ENCODE measurements at regions not wholly inside any gene's neighbourhood (a gene's known extent, or its start where the extent isn't known, plus 50 kb on each side); places are given as distances from the start of the nearest gene placed in this dataset.

DNA sequence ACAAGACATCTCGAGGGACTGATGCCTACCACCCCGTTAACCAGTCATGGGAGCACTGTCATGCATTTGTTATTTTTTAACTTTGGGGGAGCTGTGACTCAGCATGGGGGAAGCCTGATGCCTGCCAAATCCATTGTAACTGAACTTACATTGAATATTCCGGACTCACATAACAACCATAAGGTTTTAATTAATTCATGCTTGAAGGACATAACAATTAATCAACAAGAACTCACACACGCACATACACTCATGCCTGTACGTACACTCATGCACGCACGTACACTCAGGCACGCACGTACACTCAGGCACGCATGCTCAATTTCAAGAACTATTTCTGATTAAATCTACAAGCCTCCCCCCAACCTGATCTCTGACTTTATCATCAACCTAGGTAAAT is 1639.1 kb downstream of the SUCLG1 start:
- no peaks in the 10 kb centered on the region for H3K36me3 Mint-ChIP-seq

DNA sequence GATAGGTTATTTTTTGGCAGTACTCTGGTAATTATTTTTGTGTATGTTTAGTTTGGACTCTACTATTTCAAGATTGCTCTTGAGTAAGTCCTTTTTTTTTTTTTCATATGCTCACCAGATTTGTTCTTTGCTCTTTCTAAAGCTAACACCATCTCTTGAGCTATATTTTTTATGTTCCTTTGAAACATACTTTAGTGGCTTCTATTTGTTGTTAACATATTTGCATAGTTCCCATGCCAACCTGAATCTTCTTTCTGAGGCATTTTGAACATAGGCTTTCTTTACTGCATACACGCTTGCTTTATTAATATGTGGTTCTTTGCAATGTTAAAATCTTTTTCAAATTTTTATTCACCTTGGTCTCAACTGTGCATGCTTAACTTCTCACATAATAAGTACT is 1644.9 kb downstream of the SUCLG1 start:
- no peak overlapping the region for H3K4me3 Mint-ChIP-seq
- H3K36me3 Mint-ChIP-seq = no peaks in the 10 kb centered on the region
- no peak overlapping the region for H3K27ac Mint-ChIP-seq
- H3K4me1 Mint-ChIP-seq = no peaks in the 10 kb centered on the region
- no peaks in the 10 kb centered on the region for H3K27me3 Mint-ChIP-seq
- H3K9me3 Mint-ChIP-seq = peaks cover 0 to 2% (median 2%) of the 10 kb centered on the region in 3 donors

More for the DNA sequence above, 1639.1 kb downstream of the SUCLG1 start:
- Mint-ChIP-seq H3K27me3 (no peaks in the 10 kb centered on the region), H3K27ac (no peak overlapping the region), H3K9me3 (peaks cover 0 to 4% (median 3%) of the 10 kb centered on the region in 3 donors), H3K4me1 (no peaks in the 10 kb centered on the region), H3K4me3 (no peak overlapping the region)

DNA sequence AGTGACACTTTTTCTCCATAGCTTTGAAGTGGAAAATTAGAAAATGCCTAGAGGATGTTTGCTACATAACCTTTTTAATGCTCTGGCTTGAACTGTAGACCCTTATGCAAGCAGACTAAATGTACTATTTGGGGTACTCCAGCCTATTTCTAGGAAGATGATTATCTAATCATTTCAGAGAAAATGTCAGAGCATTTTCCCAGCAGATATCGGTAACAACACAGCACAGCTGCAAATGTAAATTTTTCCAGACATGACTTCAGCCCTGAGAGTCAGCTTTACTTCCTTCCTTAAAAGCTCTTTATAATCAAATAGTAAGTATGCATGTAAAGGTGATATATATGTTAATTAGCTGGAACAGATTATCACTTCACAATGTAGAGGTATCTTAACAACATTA is 1647.1 kb downstream of the SUCLG1 start:
- no peak overlapping the region for H3K4me3 Mint-ChIP-seq
- H3K36me3 Mint-ChIP-seq = no peaks in the 10 kb centered on the region
- H3K27me3 Mint-ChIP-seq = no peaks in the 10 kb centered on the region
- no peak overlapping the region for H3K27ac Mint-ChIP-seq
- no peaks in the 10 kb centered on the region for H3K4me1 Mint-ChIP-seq
- H3K9me3 Mint-ChIP-seq = peaks cover 0 to 6% (median 2%) of the 10 kb centered on the region in 3 donors

DNA sequence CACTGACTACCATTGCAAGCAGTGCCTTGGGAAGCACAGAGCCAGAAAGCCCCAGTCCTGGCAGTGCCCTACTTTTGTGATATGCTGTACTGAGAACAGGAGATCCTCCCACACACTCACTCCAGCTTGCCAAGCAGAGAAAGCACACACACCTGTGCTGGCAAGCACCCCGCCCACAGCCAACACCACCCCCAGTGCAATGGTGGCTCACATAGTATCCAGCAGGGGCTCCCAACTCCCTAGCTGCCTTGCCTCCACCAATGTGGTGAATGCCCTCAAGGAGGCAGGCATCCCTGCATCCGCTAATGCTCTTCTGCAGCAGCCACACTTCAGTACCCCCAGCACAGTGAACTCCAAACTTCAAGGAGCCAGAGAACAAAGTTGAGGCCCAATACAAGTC is 1655.8 kb downstream of the SUCLG1 start:
- no peaks in the 10 kb centered on the region for H3K36me3 Mint-ChIP-seq
- H3K9me3 Mint-ChIP-seq = peaks cover 7 to 21% (median 12%) of the 10 kb centered on the region in 3 donors
- H3K4me1 Mint-ChIP-seq = no peaks in the 10 kb centered on the region
- no peak overlapping the region for H3K4me3 Mint-ChIP-seq
- H3K27ac Mint-ChIP-seq = no peak overlapping the region
- no peaks in the 10 kb centered on the region for H3K27me3 Mint-ChIP-seq

DNA sequence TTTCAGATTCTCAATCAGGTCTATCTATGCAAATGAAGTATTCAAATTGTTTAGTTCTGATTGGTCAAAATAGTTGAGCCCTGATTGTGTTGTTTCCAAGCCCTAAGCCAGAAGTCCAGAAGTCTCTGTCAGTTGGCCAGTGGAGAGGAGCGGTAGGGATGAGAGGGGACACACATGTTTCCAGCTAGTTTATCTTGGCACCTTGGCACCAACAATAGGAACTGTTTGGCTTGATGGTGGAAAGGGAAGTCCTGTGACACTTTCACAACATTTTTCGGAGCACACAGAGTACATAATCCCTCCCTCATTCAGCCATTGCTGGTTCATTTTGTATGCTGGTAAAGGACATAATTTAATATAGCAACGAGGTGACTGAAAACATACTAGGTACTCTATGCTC is 1661.6 kb downstream of the SUCLG1 start:
- Mint-ChIP-seq H3K9me3 (peaks cover 3 to 7% (median 5%) of the 10 kb centered on the region in 3 donors), H3K36me3 (no peaks in the 10 kb centered on the region), H3K27me3 (no peaks in the 10 kb centered on the region), H3K4me3 (no peak overlapping the region), H3K4me1 (no peaks in the 10 kb centered on the region), H3K27ac (no peak overlapping the region)

DNA sequence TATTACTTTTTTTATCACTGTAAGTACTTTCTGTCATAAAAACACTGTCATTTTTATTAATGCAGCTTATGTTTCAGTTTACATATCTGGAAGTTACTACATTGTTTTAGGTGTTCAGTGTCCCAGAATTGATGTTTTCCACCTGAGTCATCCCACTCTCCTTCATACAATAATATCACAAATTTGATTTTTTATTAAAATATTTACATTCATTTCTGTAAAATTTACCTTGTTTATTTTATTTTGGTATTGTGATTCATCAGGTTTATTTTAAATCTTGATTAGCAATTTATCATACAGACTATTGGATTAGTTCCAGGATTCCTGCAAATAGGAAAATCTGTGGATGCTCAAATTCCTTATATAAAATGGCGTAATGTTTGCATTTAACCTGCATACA is 1662.9 kb downstream of the SUCLG1 start:
- H3K4me1 Mint-ChIP-seq = no peaks in the 10 kb centered on the region
- H3K4me3 Mint-ChIP-seq = no peak overlapping the region
- peaks cover 0 to 7% (median 3%) of the 10 kb centered on the region in 3 donors for H3K9me3 Mint-ChIP-seq

DNA sequence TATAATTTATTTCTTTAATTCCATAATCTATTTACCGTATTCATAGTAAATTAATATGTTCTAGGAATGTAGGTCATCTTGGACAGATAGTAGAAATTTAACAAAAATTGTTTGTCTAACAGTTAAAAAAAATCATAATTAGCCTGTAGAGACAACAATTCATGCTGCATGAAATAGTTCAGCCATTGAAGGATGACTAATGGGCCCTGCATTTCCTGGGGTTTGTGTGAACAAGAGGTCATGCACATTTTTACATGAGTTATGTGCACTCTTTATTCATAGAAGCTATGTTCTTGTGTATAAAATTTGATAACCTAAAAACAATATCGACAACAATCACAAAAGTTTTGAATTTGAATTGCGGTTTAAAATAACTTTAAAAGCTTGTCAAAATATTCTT is 1663.6 kb downstream of the SUCLG1 start:
- Mint-ChIP-seq H3K27me3 (no peaks in the 10 kb centered on the region), H3K27ac (no peak overlapping the region), H3K4me1 (no peaks in the 10 kb centered on the region), H3K9me3 (peaks cover 0 to 7% (median 0%) of the 10 kb centered on the region in 3 donors), H3K36me3 (no peaks in the 10 kb centered on the region), H3K4me3 (no peak overlapping the region)

More for the DNA sequence above, 1662.9 kb downstream of the SUCLG1 start:
- Mint-ChIP-seq H3K36me3 (no peaks in the 10 kb centered on the region), H3K27ac (no peak overlapping the region), H3K27me3 (no peaks in the 10 kb centered on the region)

GRCh38 chr2:82793711-82794435 is 1665.2 kb downstream of the SUCLG1 start:
- H3K36me3 Mint-ChIP-seq = no peaks in the 10 kb centered on the region

DNA sequence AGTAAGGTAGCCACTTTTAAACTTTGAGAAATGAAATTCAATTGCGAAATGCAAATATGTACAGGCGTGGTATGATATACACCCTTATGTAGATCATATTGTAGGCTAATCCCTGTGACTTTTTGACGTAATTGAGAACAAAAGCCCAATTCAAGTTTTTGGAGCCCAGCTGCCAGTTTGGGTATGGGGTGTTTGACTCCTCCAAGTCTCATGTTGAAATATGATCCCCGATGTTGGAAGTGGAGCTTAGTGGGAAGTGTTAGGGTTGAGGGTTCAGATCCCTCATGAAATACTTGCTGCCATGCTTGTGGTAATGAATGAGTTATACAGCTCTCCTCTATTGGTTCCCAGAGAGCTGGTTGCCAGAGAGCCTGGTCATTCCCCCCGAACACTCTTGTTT is 1666.8 kb downstream of the SUCLG1 start:
- no peaks in the 10 kb centered on the region for H3K36me3 Mint-ChIP-seq
- peaks cover 0 to 10% (median 2%) of the 10 kb centered on the region in 3 donors for H3K9me3 Mint-ChIP-seq
- H3K4me3 Mint-ChIP-seq = no peak overlapping the region
- no peaks in the 10 kb centered on the region for H3K4me1 Mint-ChIP-seq
- H3K27ac Mint-ChIP-seq = no peak overlapping the region
- no peaks in the 10 kb centered on the region for H3K27me3 Mint-ChIP-seq

More at GRCh38 chr2:82793711-82794435, 1665.2 kb downstream of the SUCLG1 start:
- H3K4me3 Mint-ChIP-seq = no peak overlapping the region
- no peaks in the 10 kb centered on the region for H3K27me3 Mint-ChIP-seq
- H3K27ac Mint-ChIP-seq = no peak overlapping the region
- no peaks in the 10 kb centered on the region for H3K4me1 Mint-ChIP-seq
- peaks cover 0 to 6% (median 0%) of the 10 kb centered on the region in 3 donors for H3K9me3 Mint-ChIP-seq

DNA sequence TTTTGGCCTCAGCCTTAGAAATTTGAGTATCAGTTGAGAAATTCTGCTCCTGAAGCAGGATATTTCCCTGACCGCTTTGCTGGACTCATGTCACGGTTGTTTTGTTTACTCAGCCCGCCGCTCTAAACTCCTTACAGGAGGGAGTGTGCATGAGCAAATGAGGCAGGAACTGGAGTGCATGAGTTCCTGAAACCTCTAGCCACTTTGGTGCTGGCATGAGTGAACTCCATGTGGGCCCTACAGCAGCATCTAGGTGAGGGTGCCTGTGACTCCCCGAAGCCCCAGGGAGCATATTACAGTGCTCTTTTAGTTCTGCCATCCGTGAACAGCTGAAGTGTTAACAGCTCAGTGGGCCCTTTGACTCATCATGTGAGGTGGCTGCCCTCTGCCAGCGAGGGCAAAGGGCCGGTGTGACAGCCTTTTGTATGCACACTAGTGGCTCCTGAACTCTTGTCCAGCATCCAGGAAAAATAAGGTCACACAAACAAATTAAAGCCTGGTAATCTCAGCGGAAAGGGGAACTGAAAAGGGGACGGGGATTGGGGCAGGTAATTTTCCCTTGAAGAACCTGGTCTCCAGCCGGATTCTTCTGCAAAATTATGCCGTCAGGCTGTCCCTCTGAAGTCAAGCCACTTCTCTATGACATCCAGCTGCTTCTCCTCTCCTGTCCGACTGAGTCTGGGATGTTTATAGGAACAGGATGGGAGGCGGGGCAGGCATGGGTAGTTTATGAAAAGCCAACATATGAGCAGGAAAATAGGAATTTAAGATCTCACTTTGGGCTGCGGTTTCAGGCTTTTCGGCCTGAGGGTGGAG is 1668.7 kb downstream of the SUCLG1 start:
- no peak overlapping the region for H3K27ac Mint-ChIP-seq
- H3K36me3 Mint-ChIP-seq = no peaks in the 10 kb centered on the region
- H3K4me3 Mint-ChIP-seq = peak overlapping the region in 1 of 4 donors; percentile 32
- H3K9me3 Mint-ChIP-seq = peaks cover 2 to 6% (median 2%) of the 10 kb centered on the region in 3 donors
- H3K27me3 Mint-ChIP-seq = no peaks in the 10 kb centered on the region
- no peaks in the 10 kb centered on the region for H3K4me1 Mint-ChIP-seq

DNA sequence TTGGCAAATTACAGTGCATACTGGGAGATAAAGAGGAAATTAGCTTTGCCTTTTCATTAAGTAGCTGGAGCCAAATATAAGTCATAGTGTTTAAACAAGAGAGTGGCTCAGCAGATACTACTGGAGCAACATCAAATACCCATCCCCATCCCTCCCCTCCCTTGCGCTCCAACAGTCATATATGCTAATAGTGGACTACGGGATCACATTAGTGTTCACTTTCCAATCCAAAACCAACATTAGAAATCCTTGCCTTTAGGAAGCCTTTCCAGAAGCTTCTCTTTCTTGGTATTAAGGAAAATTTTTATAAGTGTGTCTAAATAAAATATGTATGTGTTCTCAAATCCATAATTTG is 1669.3 kb downstream of the SUCLG1 start:
- Mint-ChIP-seq H3K4me3 (no peak overlapping the region), H3K36me3 (no peaks in the 10 kb centered on the region), H3K4me1 (no peaks in the 10 kb centered on the region), H3K27me3 (no peaks in the 10 kb centered on the region), H3K9me3 (peaks cover 2 to 6% (median 2%) of the 10 kb centered on the region in 3 donors), H3K27ac (no peak overlapping the region)

- Mint-ChIP-seq H3K27me3 (no peaks in the 10 kb centered on the region), H3K4me3 (no peak overlapping the region), H3K9me3 (peaks cover 2 to 10% (median 4%) of the 10 kb centered on the region in 3 donors), H3K27ac (no peak overlapping the region), H3K36me3 (no peaks in the 10 kb centered on the region), H3K4me1 (no peaks in the 10 kb centered on the region)
Observed at GRCh38 chr2:82781176-82781915, 1677.7 kb downstream of the SUCLG1 start.

DNA sequence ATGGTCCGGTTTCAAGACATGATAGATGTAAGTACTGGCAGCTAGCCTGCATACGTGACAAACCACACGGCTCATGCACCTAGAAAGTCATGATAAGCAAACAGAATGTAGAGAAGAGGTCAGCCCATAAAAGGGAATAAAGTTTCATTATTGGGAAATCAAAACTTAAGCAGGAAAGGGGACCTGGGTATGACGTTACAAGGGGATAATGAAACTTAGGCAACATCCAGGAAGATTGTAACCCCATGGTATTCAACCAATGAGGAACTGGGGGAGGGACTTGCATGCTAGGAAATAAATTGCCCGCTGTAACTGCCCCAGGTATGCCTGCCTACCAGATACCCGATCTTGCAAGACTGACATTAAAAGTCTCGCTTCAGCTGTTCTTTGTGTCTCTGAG is 1679.0 kb downstream of the SUCLG1 start:
- no peaks in the 10 kb centered on the region for H3K27me3 Mint-ChIP-seq
- H3K4me1 Mint-ChIP-seq = no peaks in the 10 kb centered on the region
- peaks cover 4 to 10% (median 6%) of the 10 kb centered on the region in 3 donors for H3K9me3 Mint-ChIP-seq
- H3K4me3 Mint-ChIP-seq = no peak overlapping the region
- no peaks in the 10 kb centered on the region for H3K36me3 Mint-ChIP-seq
- no peak overlapping the region for H3K27ac Mint-ChIP-seq

- H3K4me1 Mint-ChIP-seq = no peaks in the 10 kb centered on the region
- H3K36me3 Mint-ChIP-seq = no peaks in the 10 kb centered on the region
- no peaks in the 10 kb centered on the region for H3K27me3 Mint-ChIP-seq
- peaks cover 4 to 16% (median 13%) of the 10 kb centered on the region in 3 donors for H3K9me3 Mint-ChIP-seq
- H3K4me3 Mint-ChIP-seq = no peak overlapping the region
- no peak overlapping the region for H3K27ac Mint-ChIP-seq
Observed at GRCh38 chr2:82752396-82752795, 1706.7 kb downstream of the SUCLG1 start.

- Mint-ChIP-seq H3K4me3 (no peak overlapping the region), H3K4me1 (no peaks in the 10 kb centered on the region)
Observed at GRCh38 chr2:82748653-82749052, 1710.4 kb downstream of the SUCLG1 start.

More at GRCh38 chr2:82748653-82749052, 1710.4 kb downstream of the SUCLG1 start:
- H3K27me3 Mint-ChIP-seq = no peaks in the 10 kb centered on the region
- peaks cover 5 to 19% (median 14%) of the 10 kb centered on the region in 3 donors for H3K9me3 Mint-ChIP-seq
- no peak overlapping the region for H3K27ac Mint-ChIP-seq
- no peaks in the 10 kb centered on the region for H3K36me3 Mint-ChIP-seq
